ENCODE measurements at regions not wholly inside any gene's neighbourhood (a gene's known extent, or its start where the extent isn't known, plus 50 kb on each side); places are given as distances from the start of the nearest gene placed in this dataset.

DNA sequence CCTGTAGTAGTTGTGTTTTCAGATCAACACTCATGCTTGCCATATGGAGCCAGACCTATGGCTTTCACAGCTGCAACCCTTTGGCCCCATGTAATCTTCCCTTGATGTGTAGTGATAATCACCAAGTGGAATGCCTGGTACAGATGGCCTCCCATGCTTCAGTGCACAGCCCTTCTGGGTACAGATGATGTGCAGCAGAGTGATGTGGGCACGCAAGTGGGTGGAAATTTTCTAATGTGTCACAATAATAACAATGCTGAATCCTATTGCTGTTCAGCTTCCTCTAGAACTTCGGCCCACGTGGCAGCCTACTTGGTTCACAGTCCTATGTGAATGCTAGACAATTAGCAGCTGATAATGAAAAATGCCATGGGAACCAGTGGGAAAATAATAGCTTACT lies 188.1 kb downstream of the SNAPC1 start:
- TF ChIP-seq CTCF (IDR thresholded peaks at IDR 0.05), result no peak
- TF ChIP-seq POLR2A (IDR thresholded peaks at IDR 0.05), result no peak

Data from heart left ventricle (tissue), 13 donors.